ENCODE measurements at regions not wholly inside any gene's neighbourhood (a gene's known extent, or its start where the extent isn't known, plus 50 kb on each side); places are given as distances from the start of the nearest gene placed in this dataset.

DNA sequence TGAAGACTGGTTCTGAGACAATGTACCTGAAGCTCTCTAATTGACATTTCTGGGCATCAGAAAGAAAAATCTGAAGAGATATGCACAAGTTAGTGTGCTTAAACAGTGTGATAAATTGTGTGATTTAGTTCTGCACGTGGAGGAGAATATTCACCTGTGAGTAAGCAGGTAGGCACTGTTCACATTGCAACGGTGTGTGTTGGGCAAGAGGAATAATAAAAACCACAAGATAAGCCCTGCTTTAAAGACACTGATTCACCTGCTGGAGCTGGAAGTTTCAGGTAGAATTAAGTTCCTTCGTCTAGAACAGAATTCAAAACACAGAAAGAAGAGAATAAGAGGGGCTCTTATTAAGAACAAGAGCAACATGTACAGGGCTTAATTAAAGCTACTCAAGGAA is 864.3 kb upstream of the SOX11 start:
- WGBS, 2 donors = 74 to 77% methylated on average over 3 of the region's 3 CpGs
- intact Hi-C loops (cut with DNase I; ENCODE audit: low total_unique reads) = no loop called here
- TF ChIP-seq POLR2A (IDR thresholded peaks at IDR 0.05) (no peak), CTCF (IDR thresholded peaks at IDR 0.05) (no peak)
- H3K4me3 ChIP-seq (ENCODE audit: low read depth, poor library complexity, severe bottlenecking) = no peak overlapping the region
- no peak for DNase-seq (ENCODE audit: low spot score in 2 of 2)

- H3K4me3 ChIP-seq (ENCODE audit: low read depth, poor library complexity, severe bottlenecking) = no peak overlapping the region
- TF ChIP-seq POLR2A (IDR thresholded peaks at IDR 0.05) (no peak), CTCF (IDR thresholded peaks at IDR 0.05) (no peak)
- WGBS, 2 donors = 83 to 85% methylated on average over 8 of the region's 8 CpGs
- DNase-seq (ENCODE audit: low spot score in 2 of 2) = no peak
- intact Hi-C loops (cut with DNase I; ENCODE audit: low total_unique reads) = no loop called here
These were observed 863.4 kb upstream of the SOX11 start for GRCh38 chr2:4828682-4829374.

DNA sequence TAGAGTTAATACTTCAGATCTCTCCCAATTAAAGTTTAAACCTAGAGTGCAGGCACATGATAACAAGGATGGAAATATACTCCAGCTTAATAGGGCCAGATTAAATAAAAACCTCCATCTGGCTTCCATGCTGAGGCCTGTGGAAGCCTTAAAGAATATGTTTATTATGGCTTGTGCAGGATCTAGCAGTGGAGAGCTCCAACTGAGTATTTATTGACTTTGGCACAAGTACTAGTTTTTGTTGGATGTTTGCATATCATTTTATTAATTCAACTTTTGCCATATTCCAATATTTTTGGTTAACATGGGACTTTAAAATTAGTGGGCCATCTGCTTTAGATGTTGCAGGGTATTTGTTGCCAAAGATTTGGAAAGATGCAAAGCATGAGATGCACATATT is 860.4 kb upstream of the SOX11 start:
- no peak for DNase-seq (ENCODE audit: low spot score in 2 of 2)
- intact Hi-C loops (cut with DNase I; ENCODE audit: low total_unique reads) = no loop called here
- no peak for TF ChIP-seq CTCF (IDR thresholded peaks at IDR 0.05)
- TF ChIP-seq POLR2A (IDR thresholded peaks at IDR 0.05) = no peak
- H3K4me3 ChIP-seq (ENCODE audit: low read depth, poor library complexity, severe bottlenecking) = no peak overlapping the region

GRCh38 chr2:4832642-4833041 is 859.5 kb upstream of the SOX11 start:
- no peak overlapping the region for H3K4me3 ChIP-seq (ENCODE audit: low read depth, poor library complexity, severe bottlenecking)
- intact Hi-C loops (cut with DNase I; ENCODE audit: low total_unique reads) = no loop called here
- WGBS, 2 donors = 87 to 89% methylated on average over 5 of the region's 5 CpGs
- DNase-seq (ENCODE audit: low spot score in 2 of 2) = no peak
- TF ChIP-seq CTCF (IDR thresholded peaks at IDR 0.05) = no peak
- TF ChIP-seq POLR2A (IDR thresholded peaks at IDR 0.05) = no peak

DNA sequence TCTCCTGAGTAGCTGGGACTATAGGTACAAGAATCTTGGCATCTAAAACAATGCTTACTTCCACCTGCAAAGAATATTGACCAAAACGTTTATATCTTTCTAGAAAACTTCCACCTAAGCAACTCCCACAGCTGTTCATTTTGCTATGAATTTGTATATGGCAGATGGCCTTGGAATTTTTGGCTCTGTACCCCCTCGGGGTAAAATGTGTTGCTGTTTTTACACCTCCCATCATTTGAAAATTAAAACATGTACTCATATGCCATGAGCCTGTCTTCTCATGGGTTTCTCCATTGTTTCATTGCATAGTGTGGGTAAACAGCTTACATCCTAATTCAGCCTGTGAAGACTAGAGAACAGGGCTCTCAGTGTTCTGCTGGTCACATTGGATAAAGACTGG is 853.6 kb upstream of the SOX11 start:
- no peak for DNase-seq (ENCODE audit: low spot score in 2 of 2)
- WGBS, 2 donors = 43 to 45% methylated on average over 2 of the region's 2 CpGs
- no peak overlapping the region for H3K4me3 ChIP-seq (ENCODE audit: low read depth, poor library complexity, severe bottlenecking)
- TF ChIP-seq POLR2A (IDR thresholded peaks at IDR 0.05) = no peak
- no peak for TF ChIP-seq CTCF (IDR thresholded peaks at IDR 0.05)
- intact Hi-C loops (cut with DNase I; ENCODE audit: low total_unique reads) = no loop called here

DNA sequence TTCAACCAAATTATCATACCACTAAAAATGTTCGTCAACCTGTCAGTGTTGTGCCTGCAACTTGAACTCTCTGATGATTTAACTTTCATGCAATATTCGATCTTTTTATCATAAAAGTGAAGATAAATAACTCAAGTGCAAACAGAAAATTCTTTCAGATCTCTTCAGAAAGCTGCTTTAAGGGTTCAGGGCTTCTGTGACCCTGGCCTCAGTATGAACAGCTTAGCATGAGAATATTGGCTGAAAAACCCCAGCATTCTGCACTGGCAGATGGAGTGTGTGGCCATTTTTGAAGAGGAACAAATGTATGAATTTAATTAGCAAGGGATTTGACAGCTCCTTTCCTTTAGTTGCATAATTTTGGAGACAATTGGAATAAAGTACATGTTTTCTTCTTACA is 851.4 kb upstream of the SOX11 start:
- no peak for TF ChIP-seq CTCF (IDR thresholded peaks at IDR 0.05)
- TF ChIP-seq POLR2A (IDR thresholded peaks at IDR 0.05) = no peak
- intact Hi-C loops (cut with DNase I; ENCODE audit: low total_unique reads) = no loop called here
- 28 to 44% methylated on average over 2 of the region's 2 CpGs for WGBS, 2 donors
- no peak overlapping the region for H3K4me3 ChIP-seq (ENCODE audit: low read depth, poor library complexity, severe bottlenecking)
- no peak for DNase-seq (ENCODE audit: low spot score in 2 of 2)

Data from lower leg skin (tissue), 4 donors.